Activated naive CD4-positive, alpha-beta T cell treated with anti-CD3 and anti-CD28 coated beads, Interleukin-2, amount 50 U/mL, for 72 hours (primary cell): ENCODE measurements at regions not wholly inside any gene's neighbourhood (a gene's known extent, or its start where the extent isn't known, plus 50 kb on each side); places are given as distances from the start of the nearest gene placed in this dataset.

Source experiments
- ATAC-seq, 2 donors: fragments of 150-1000 bp; cut with Tn5 transposase; 2 replicates each; pipeline ENCODE4 v1.10.0; 2021; ENCODE audit warnings: mild to moderate bottlenecking in 2 of 2, moderate library complexity in 2 of 2
- DNase-seq, 2 donors: peaks; one replicate each; pipeline ENCODE4 v3.0.0; 2021 to 2022; ENCODE audit warnings: low spot score in 2 of 2
- H3K27ac Mint-ChIP-seq, 2 donors: one replicate each; pipeline ENCODE4 v1.8.0; 2022; ENCODE audit warnings: mild to moderate bottlenecking in 2 of 2, mixed read lengths in 2 of 2
- H3K36me3 Mint-ChIP-seq, 2 donors: one replicate each; pipeline ENCODE4 v1.8.0; 2022; ENCODE audit warnings: mixed read lengths in 2 of 2
- H3K9me3 Mint-ChIP-seq, 2 donors: one replicate each; pipeline ENCODE4 v1.8.0; 2022; ENCODE audit warnings: mixed read lengths in 2 of 2

DNA sequence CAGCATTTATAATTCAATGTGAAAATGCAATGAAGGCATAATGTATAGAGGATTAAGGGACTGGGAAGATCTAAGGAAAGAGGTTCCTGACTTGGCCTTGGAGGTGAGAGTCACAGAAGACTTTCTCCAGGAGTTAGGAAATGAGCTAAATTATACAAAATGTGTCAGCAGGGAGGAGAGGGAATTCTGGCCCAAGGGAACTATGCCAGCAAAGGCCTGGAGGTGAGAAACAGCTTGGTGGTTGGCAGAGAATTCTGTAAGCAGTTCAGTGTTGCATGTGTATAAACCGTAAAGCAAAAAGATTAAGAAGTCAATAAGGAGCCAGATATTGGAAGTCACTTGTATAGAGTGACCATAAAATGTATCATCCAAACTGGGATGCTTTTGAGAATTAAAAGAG, 142.2 kb upstream of the SESN3 start:
- no peak for DNase-seq
- Mint-ChIP-seq H3K9me3 (no peaks in the 10 kb centered on the region), H3K36me3 (no peaks in the 10 kb centered on the region), H3K27ac (no peak overlapping the region)
- ATAC-seq, result no peak

DNA sequence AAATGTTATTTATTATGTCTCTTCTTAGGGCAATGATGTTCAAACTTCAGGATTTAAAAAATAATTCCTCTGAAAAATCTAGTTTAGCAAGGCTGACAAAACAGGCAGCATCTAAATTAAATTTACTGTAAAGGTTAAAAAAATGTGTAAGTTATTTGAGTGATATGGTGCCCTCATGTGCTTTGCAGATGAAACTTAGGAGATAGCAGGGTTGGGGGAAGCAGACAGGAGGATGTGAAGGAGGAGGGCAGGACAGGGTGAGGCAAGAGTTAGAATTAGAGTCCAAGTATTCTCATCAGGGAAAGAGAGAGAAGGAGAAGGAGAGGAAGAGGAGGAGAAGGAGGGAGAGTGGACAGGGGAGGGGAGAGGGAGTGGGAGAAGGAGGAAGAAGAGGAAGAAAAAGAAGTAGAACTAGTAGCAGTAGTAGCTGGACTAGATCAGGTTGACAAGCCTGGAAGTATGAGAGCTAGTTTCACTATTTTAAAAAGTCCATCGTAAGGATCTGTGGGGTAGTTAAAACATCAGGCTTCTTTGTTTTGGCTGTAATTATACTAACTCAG, 141.2 kb upstream of the SESN3 start:
- H3K27ac Mint-ChIP-seq, result no peak overlapping the region
- H3K36me3 Mint-ChIP-seq, result no peaks in the 10 kb centered on the region
- no peak for DNase-seq
- H3K9me3 Mint-ChIP-seq, result no peaks in the 10 kb centered on the region
- ATAC-seq, result no peak

DNA sequence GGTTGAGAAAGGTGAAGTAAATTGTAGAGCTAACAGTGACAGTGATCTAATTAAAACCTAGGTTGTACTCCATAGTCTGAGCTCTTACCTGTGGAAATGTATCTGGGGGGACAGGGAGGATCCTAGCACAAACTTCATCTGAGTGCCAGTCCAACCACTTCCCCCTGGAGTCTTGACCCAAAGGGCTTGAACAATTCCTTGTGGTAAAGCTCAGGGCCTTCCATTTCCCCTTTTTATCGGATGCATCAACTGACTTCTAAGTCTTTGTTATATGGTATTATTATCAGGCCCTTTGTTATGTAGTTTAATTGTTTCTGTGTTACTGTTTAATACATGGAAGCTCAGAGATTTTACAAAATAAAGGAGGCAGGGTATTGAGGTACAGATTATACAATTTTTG, 140.2 kb upstream of the SESN3 start:
- no peaks in the 10 kb centered on the region for H3K9me3 Mint-ChIP-seq

DNA sequence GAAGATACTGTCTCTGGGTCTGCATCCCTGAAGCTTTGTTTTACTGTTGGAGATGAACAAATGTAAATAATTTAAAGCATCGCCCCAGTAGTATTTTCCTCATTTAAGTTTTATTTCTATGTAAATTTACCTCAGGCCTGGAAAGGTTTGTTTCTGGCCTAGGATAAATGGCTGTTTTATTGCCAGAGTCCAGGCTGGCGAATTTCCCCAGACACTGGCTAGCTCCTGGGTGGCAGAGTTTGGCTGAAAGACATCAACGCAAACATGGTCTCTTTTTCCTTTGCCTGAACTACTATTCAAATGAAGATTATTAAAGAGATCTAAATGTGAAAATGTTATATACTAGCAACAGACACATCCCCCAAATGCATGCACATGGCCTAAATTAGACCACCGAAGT, 136.7 kb upstream of the SESN3 start:
- Mint-ChIP-seq H3K9me3 (peaks cover 0 to 9% of the 10 kb centered on the region in 2 donors), H3K36me3 (peaks cover 0 to 4% of the 10 kb centered on the region in 2 donors), H3K27ac (no peak overlapping the region)
- DNase-seq, result no peak
- no peak for ATAC-seq

More for the DNA sequence above, 140.2 kb upstream of the SESN3 start:
- ATAC-seq (no peak), DNase-seq (no peak)
- Mint-ChIP-seq H3K27ac (no peak overlapping the region), H3K36me3 (no peaks in the 10 kb centered on the region)

DNA sequence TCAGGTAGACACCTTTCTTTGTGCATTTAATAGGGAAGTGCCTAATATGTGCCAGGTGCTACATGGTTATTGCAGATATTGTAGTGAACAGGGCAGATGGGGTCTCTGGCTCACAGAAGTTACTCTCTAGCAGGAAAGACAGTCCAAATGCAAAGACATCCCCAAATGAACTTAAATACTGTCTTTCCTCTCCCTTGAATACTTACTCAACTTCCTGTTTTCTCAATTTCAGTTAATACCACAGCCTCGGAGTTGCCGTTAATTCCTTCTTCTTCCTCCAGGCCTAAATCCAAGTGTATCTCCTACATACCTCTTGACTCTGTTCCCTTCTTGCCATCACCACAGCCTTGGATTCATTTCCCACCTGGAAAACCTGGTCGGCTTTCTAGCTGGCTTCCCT, 134.3 kb upstream of the SESN3 start:
- H3K9me3 Mint-ChIP-seq, result peaks cover 0 to 9% of the 10 kb centered on the region in 2 donors
- ATAC-seq, result no peak
- peaks cover 0 to 4% of the 10 kb centered on the region in 2 donors for H3K36me3 Mint-ChIP-seq
- no peak for DNase-seq
- no peak overlapping the region for H3K27ac Mint-ChIP-seq

DNA sequence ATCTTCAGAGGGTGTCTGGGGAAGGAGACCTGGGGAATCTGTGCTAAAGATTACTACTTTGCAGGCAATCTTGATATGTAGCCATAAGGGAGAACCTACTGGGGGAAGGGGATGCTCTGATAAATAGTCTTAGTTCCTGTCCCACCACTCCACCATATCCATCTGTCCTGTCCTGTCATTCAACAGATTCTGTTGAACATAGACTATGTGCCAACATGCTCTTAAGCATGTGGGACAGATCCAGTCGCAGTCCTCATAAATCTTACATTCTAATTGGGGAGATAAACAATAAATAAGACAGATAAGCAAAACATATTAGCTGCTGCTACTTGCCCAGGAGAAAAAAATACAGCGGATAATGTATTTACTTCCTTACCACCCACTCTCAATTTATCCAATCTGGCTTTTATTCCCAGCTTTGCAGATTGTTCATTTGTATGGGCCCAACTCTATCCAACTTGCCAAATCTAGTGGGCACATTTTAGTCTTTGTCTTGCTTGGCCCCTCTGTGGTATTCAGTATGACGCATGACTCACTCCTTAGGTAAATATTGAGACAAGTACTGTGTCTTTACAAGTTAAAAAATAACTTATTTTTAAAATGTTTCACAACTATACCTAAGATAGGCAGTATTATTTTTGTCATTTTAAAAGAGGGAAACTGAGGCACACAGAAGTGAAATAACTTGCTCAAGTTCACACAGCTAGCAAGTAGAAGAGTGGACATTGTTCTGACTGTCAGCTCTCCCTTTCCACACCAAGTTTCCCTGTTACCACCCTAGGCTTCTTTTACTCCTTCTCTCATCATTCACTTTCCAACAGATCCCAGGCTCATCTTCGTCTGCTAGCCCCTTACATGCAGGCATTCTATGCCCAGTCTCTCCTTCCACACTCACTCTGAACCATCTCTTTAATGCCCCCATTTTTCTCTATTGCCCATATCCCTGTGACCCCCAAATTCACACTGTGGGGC, 133.6 kb upstream of the SESN3 start:
- no peak for DNase-seq
- Mint-ChIP-seq H3K36me3 (peaks cover 0 to 4% of the 10 kb centered on the region in 2 donors), H3K27ac (no peak overlapping the region), H3K9me3 (peaks cover 0 to 9% of the 10 kb centered on the region in 2 donors)
- no peak for ATAC-seq

DNA sequence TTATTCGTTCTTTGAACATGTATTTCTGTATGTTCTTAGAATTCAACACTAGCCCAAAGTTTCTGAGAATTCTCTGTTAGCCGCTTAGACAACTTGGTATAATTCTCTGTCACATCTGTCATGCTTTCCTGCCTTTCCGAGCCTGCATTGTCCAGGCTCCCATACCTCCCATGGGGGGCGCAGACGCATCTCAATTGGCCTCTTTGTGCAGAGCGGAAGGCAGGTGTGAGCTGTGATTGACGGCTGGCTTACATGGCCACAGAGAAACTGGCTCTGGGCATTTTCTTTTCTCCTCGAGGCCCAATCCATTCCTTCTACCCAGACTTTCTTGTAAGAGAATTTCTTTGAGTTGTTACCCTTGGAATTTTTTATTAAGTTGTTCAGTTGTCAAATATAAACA, 132.7 kb upstream of the SESN3 start:
- no peak overlapping the region for H3K27ac Mint-ChIP-seq
- DNase-seq (no peak), ATAC-seq (no peak)
- H3K36me3 Mint-ChIP-seq, result peaks cover 0 to 4% of the 10 kb centered on the region in 2 donors
- H3K9me3 Mint-ChIP-seq, result peaks cover 0 to 9% of the 10 kb centered on the region in 2 donors

DNA sequence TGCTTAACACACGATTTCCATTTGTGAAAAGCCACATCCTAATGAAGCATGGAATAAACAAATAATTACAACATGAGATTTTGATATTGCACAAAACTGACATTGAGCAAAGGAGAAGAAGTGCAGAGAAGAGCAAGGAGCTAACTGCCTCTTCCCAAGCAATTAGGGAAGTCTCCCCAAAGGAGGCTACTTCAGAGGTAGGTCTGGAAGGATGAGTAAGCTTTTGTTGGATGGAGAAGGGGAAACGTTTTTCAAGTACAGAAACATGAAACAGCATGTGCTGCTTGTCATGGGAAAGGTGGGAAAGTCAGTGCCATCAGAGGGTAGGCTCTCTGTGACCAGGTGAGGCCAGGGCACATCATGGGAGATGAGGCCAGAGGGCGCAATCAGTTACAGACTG, 132.2 kb upstream of the SESN3 start:
- no peak for ATAC-seq
- H3K36me3 Mint-ChIP-seq, result peaks cover 0 to 4% of the 10 kb centered on the region in 2 donors
- peaks cover 0 to 9% of the 10 kb centered on the region in 2 donors for H3K9me3 Mint-ChIP-seq
- H3K27ac Mint-ChIP-seq, result no peak overlapping the region
- DNase-seq, result no peak

DNA sequence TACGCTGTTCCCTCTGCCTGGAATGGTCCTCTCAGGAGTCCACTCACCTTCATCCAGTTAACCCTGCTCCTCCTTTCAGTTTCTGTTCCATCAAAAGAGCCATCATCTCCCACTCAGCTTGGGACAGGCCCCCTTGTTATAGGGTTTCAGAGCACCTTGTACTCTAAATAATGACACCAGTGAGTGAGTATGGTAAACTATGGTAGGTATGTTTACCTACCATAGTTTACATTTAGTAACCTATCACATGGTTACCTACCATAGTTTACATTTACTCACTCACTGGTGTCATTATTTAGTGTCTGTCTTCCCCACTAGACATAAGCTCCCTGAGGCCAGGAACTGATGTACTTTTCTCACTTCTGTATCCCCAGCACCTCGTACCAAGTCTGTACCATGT, 130.2 kb upstream of the SESN3 start:
- DNase-seq (no peak), ATAC-seq (no peak)
- H3K27ac Mint-ChIP-seq, result no peak overlapping the region
- peaks cover 0 to 15% of the 10 kb centered on the region in 2 donors for H3K9me3 Mint-ChIP-seq
- H3K36me3 Mint-ChIP-seq, result peaks cover 0 to 11% of the 10 kb centered on the region in 2 donors

DNA sequence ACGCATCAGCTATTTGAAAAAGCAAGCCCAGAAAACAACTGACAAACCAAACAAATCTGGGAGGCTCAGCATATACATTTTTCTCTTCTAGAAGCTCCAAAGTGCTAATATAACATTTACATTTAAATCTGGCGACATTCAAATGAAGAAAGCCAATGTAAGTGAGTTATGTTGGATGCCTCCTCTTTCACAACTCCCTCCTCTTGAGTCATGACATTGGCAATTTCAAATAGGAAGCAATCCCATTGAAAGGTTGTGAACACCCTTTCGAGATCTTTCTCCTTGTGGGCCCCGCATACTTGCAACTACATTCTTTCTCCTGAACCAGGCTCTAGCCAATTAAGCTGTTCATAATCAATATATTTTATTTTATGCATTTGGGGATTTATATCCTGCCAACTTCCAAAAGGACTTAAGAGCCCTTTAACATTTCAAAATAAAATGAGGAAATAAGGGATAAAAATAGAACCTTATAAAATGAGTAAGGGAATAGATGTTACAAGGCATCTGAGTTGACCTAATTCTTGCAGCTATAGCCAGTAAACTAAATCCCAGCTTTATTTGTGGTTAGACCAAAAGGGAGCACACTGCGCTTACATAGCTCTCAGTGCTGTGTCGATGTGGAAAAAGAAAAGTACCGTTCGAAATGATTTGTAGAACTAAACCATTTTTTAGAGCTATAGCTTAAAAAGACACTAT, 129.5 kb upstream of the SESN3 start:
- peaks cover 0 to 10% of the 10 kb centered on the region in 2 donors for H3K9me3 Mint-ChIP-seq
- H3K27ac Mint-ChIP-seq, result no peak overlapping the region
- ATAC-seq (no peak), DNase-seq (no peak)
- peaks cover 0 to 7% of the 10 kb centered on the region in 2 donors for H3K36me3 Mint-ChIP-seq

DNA sequence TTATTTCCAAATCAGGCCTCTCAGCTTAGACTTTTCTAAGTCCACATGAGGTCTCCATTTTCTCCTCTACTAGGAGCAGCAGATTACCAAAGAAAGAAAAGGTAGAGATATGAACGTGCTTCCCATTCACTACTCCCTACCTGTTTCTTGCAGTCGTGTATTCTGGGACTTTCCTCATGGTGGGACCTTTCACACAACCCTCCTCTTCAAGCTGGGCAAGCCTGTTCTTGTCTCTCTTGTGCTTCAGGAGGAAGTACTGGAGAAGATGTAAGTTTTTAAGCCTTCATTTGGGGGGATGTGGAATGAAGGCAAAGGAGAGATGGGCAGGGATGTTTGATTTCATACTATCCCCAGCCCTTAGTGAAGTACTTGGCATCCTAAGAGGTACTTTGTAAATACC, 128.8 kb upstream of the SESN3 start:
- DNase-seq, result no peak
- ATAC-seq, result no peak
- no peak overlapping the region for H3K27ac Mint-ChIP-seq
- peaks cover 0 to 7% of the 10 kb centered on the region in 2 donors for H3K36me3 Mint-ChIP-seq
- H3K9me3 Mint-ChIP-seq, result peaks cover 0 to 6% of the 10 kb centered on the region in 2 donors

DNA sequence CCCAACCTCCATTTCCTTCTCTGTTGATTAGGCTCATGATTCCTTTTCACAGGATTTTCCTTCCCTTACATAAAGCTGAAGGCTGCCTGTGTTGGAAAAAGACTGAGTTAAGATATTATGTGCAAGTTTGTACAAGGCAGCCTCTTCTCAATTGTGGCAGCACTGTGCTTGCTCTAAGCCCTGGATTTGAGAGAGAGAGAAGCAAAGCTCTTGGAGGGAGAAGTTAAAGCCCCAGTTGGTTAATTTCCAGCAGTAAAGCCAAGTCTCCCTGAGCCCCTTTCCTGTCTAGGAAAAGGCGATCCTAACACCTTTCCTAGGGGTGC, 128.3 kb upstream of the SESN3 start:
- ATAC-seq, result no peak
- peaks cover 0 to 7% of the 10 kb centered on the region in 2 donors for H3K36me3 Mint-ChIP-seq

DNA sequence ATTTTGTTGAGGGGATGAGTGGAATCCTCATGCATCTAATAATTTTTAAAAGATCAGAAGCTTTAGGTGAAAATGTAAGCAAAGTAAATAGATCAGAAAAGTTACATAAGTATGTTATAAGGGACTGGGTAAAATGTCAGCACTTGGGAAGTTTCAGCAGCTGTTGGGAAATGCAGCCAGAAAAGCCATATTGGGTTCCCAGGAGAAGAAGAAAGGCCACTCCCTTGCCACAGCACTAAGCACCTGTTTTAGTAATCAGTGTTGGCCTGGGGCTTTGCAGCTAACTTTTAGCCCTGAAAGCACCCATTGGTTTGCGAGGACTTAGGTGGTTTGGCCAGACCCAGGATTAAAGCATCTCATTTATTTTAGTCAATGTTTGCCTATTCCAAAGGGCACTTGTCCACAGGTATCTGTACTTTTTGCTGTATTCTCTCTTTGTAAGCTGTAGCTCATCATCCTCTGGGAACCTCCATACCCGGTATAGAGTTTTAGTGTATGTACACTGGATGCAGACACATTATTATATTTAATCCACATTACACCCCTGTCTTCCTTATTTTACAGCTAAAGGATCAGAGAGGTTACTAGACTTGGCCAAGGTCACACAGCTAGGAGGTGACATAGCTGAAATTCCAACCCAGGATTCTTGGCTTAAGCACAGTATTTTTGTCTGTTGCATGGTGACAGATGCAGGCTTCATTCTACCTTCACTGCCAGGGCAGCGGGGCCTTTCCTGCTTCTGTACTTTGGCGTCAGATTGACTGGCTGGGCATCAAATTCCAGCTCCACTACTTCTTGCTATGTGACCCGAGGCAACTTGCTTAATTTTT, 127.7 kb upstream of the SESN3 start:
- DNase-seq, result no peak
- Mint-ChIP-seq H3K27ac (no peak overlapping the region), H3K9me3 (peaks cover 0 to 6% of the 10 kb centered on the region in 2 donors), H3K36me3 (peaks cover 0 to 7% of the 10 kb centered on the region in 2 donors)
- ATAC-seq, result no peak

More for the DNA sequence above, 128.3 kb upstream of the SESN3 start:
- no peak for DNase-seq
- Mint-ChIP-seq H3K9me3 (peaks cover 0 to 6% of the 10 kb centered on the region in 2 donors), H3K27ac (no peak overlapping the region)

DNA sequence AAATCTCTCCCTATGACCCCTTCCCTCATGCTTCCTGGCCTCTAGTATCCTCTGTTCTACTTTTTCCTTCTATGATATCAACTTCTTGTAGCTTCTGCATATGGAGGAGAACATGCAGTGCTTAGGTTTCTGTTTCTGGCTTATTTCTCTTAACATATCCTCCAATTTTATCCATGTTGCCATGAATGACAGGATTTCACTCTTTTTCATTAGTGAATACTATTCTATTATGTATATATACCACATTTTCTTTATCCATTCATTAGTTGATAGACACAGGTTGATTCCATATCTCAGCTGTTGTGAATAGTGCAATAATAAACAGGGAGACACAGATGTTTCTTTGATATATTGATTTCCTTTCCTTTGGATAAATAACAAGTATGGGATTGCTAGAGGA, 123.3 kb upstream of the SESN3 start:
- peaks cover 2 to 11% of the 10 kb centered on the region in 2 donors for H3K36me3 Mint-ChIP-seq
- H3K9me3 Mint-ChIP-seq, result peaks cover 3 to 18% of the 10 kb centered on the region in 2 donors
- DNase-seq, result no peak
- H3K27ac Mint-ChIP-seq, result no peak overlapping the region
- no peak for ATAC-seq

DNA sequence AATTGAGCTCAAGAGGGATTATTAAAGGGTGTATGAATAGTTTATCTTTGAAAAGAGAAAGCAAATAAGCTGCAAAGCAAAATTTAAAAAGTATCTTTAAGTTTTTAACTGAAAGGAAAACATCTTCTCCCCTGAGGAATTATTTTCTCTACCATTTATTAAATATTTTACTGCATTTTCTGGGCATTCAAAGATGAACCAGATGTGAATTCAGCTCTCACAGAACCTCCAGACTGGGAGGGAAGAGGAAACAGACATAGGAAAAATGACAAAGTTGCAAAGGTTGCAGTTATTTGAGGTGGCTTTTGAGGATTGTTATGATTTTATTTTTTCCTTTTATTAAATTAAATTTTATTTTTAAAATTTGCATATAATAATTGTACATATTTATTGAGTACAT, 122.7 kb upstream of the SESN3 start:
- no peak for DNase-seq
- H3K36me3 Mint-ChIP-seq, result peaks cover 8 to 17% of the 10 kb centered on the region in 2 donors
- ATAC-seq, result no peak
- peaks cover 9 to 24% of the 10 kb centered on the region in 2 donors for H3K9me3 Mint-ChIP-seq
- no peak overlapping the region for H3K27ac Mint-ChIP-seq

DNA sequence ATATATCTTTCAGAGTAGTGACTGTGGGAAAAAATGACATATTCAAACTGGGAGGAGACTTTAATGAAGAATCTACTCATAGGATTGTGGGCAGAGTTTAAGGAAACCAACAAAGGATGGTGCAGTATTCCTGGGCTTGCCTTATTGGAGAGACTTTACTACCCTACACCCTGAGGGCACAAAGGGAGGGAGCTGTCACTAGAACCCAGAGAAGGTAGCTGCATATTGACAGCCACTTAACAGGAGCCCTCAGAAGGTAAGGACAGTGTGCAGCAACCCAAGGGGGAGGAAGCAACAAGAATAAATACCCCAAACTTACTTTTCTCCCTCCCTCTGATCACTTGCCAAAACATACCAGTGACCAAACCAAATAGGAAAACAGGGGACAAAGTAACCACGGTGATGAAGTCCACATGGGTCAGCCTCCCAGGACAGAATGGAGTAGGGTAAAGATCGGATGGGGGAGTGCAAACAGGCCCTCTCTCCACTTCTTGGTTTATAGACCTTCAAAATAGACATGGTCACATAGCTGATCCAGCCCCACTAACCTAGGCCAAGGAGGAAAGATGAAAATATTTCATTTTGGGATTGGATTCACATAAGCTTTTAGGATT, 121.8 kb upstream of the SESN3 start:
- no peak overlapping the region for H3K27ac Mint-ChIP-seq
- no peak for ATAC-seq
- peaks cover 15 to 31% of the 10 kb centered on the region in 2 donors for H3K9me3 Mint-ChIP-seq
- H3K36me3 Mint-ChIP-seq, result peaks cover 14 to 25% of the 10 kb centered on the region in 2 donors
- DNase-seq, result no peak
